ENCODE measurements at regions not wholly inside any gene's neighbourhood (a gene's known extent, or its start where the extent isn't known, plus 50 kb on each side); places are given as distances from the start of the nearest gene placed in this dataset.

GRCh38 chr9:89865357-89865756 is 260.5 kb downstream of the GADD45G start:
- ChIA-PET CTCF (no interaction called here), POLR2A (no interaction called here)
- Mint-ChIP-seq H3K36me3 (ENCODE audit: insufficient read depth, unreplicated experiment) (no peaks in the 10 kb centered on the region), H3K27ac (ENCODE audit: unreplicated experiment) (no peak overlapping the region), H3K4me3 (ENCODE audit: unreplicated experiment) (no peak overlapping the region), H3K4me1 (ENCODE audit: low read depth, unreplicated experiment) (no peaks in the 10 kb centered on the region), H3K27me3 (ENCODE audit: insufficient read depth, unreplicated experiment) (no peaks in the 10 kb centered on the region), H3K9me3 (ENCODE audit: unreplicated experiment) (no peaks in the 10 kb centered on the region)
- H3K36me3 ChIP-seq (ENCODE audit: control insufficient read depth, insufficient read depth, low read length): no peaks in the 10 kb centered on the region
- no peak overlapping the region for H3K4me3 ChIP-seq (ENCODE audit: low read depth, low read length)
- intact Hi-C loops (cut with micrococcal nuclease; ENCODE audit: unreplicated experiment): no loop called here
- TF ChIP-seq, protein P1, sequence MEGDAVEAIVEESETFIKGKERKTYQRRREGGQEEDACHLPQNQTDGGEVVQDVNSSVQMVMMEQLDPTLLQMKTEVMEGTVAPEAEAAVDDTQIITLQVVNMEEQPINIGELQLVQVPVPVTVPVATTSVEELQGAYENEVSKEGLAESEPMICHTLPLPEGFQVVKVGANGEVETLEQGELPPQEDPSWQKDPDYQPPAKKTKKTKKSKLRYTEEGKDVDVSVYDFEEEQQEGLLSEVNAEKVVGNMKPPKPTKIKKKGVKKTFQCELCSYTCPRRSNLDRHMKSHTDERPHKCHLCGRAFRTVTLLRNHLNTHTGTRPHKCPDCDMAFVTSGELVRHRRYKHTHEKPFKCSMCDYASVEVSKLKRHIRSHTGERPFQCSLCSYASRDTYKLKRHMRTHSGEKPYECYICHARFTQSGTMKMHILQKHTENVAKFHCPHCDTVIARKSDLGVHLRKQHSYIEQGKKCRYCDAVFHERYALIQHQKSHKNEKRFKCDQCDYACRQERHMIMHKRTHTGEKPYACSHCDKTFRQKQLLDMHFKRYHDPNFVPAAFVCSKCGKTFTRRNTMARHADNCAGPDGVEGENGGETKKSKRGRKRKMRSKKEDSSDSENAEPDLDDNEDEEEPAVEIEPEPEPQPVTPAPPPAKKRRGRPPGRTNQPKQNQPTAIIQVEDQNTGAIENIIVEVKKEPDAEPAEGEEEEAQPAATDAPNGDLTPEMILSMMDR (IDR thresholded peaks at IDR 0.05; ENCODE audit: insufficient read depth in 1 of 2, low read depth in 1 of 2, low read length in 1 of 2, severe bottlenecking in 1 of 2, unreplicated experiment in 1 of 2): no peak
- DNase-seq: no peak
- no peaks in the 10 kb centered on the region for H3K9me3 ChIP-seq
- BruUV-seq (replicated peaks): no TSS peak
- no peaks in the 10 kb centered on the region for H3K27me3 ChIP-seq (replicated peaks; ENCODE audit: control insufficient read depth, insufficient read depth, low read length)
- H3K4me1 ChIP-seq: no peaks in the 10 kb centered on the region

GRCh38 chr9:89865981-89866380 is 261.2 kb downstream of the GADD45G start:
- no peaks in the 10 kb centered on the region for H3K36me3 Mint-ChIP-seq (ENCODE audit: insufficient read depth, unreplicated experiment)
- Histone ChIP-seq H3K36me3 (ENCODE audit: control insufficient read depth, insufficient read depth, low read length) (no peaks in the 10 kb centered on the region), H3K4me3 (ENCODE audit: low read depth, low read length) (no peak overlapping the region), H3K4me1 (no peaks in the 10 kb centered on the region), H3K27me3 (replicated peaks; ENCODE audit: control insufficient read depth, insufficient read depth, low read length) (no peaks in the 10 kb centered on the region), H3K9me3 (no peaks in the 10 kb centered on the region)
- no peak for DNase-seq
- H3K4me3 Mint-ChIP-seq (ENCODE audit: unreplicated experiment): no peak overlapping the region
- ChIA-PET POLR2A (no interaction called here), CTCF (no interaction called here)
- TF ChIP-seq, protein P1 (IDR thresholded peaks at IDR 0.05; ENCODE audit: insufficient read depth in 1 of 2, low read depth in 1 of 2, low read length in 1 of 2, severe bottlenecking in 1 of 2, unreplicated experiment in 1 of 2): no peak
- no TSS peak for BruUV-seq (replicated peaks)
- no peaks in the 10 kb centered on the region for H3K9me3 Mint-ChIP-seq (ENCODE audit: unreplicated experiment)
- no peak overlapping the region for H3K27ac Mint-ChIP-seq (ENCODE audit: unreplicated experiment)
- H3K27me3 Mint-ChIP-seq (ENCODE audit: insufficient read depth, unreplicated experiment): no peaks in the 10 kb centered on the region
- intact Hi-C loops (cut with micrococcal nuclease; ENCODE audit: unreplicated experiment): no loop called here
- no peaks in the 10 kb centered on the region for H3K4me1 Mint-ChIP-seq (ENCODE audit: low read depth, unreplicated experiment)

DNA sequence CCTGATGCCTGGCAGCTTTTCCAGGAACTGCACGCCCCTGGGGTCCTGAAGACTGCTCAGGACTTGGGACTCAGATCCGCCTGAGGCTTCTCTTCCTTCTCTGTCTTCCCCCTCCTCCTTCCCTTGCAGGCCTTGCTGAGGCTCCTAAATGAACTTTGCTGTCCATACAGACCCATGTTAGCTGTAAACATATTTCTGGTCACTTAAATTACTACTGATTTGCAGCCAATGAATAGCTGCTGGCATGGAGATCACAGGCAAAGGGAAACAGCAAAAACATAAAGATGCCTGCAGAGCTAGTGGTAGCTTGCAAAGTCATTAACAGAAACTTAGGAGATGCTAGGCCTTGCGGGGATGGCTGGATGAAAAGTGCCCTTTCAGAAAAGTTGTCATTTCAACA is 261.9 kb downstream of the GADD45G start:
- Mint-ChIP-seq H3K36me3 (ENCODE audit: insufficient read depth, unreplicated experiment) (no peaks in the 10 kb centered on the region), H3K4me3 (ENCODE audit: unreplicated experiment) (no peak overlapping the region), H3K27ac (ENCODE audit: unreplicated experiment) (no peak overlapping the region), H3K4me1 (ENCODE audit: low read depth, unreplicated experiment) (no peaks in the 10 kb centered on the region), H3K9me3 (ENCODE audit: unreplicated experiment) (no peaks in the 10 kb centered on the region), H3K27me3 (ENCODE audit: insufficient read depth, unreplicated experiment) (no peaks in the 10 kb centered on the region)
- intact Hi-C loops (cut with micrococcal nuclease; ENCODE audit: unreplicated experiment): no loop called here
- no TSS peak for BruUV-seq (replicated peaks)
- H3K27me3 ChIP-seq (replicated peaks; ENCODE audit: control insufficient read depth, insufficient read depth, low read length): no peaks in the 10 kb centered on the region
- POLR2A ChIA-PET: no interaction called here
- no peak for DNase-seq
- no peak overlapping the region for H3K4me3 ChIP-seq (ENCODE audit: low read depth, low read length)
- no peaks in the 10 kb centered on the region for H3K36me3 ChIP-seq (ENCODE audit: control insufficient read depth, insufficient read depth, low read length)
- TF ChIP-seq, protein P1 (IDR thresholded peaks at IDR 0.05; ENCODE audit: insufficient read depth in 1 of 2, low read depth in 1 of 2, low read length in 1 of 2, severe bottlenecking in 1 of 2, unreplicated experiment in 1 of 2): no peak
- H3K9me3 ChIP-seq: no peaks in the 10 kb centered on the region
- CTCF ChIA-PET: no interaction called here
- no peaks in the 10 kb centered on the region for H3K4me1 ChIP-seq

All from Caco-2 (cell line).